Smooth muscle cell (in vitro differentiated cells): ENCODE measurements at regions not wholly inside any gene's neighbourhood (a gene's known extent, or its start where the extent isn't known, plus 50 kb on each side); places are given as distances from the start of the nearest gene placed in this dataset.
A peak's percentile ranks its signal among the peaks of the same experiment; 100 is the strongest.

Experiments used
- DNase-seq: peaks from one replicate; lab custom pipeline; 2025; ENCODE audit not compliant: unreplicated experiment; lab: John Stamatoyannopoulos, UW
- H2AFZ ChIP-seq: fragments of 200-600 bp; sonication (generic); 2 replicates; pipeline ENCODE4 v1.6.0; 2016; ENCODE audit warnings: antibody characterized with exemption, low read depth, mild to moderate bottlenecking
- H3F3A ChIP-seq: fragments of 200-600 bp; sonication (generic); 2 replicates; pipeline ENCODE4 v1.6.0; 2017; ENCODE audit warnings: antibody characterized with exemption, low read depth
- H3K27ac ChIP-seq: fragments of 200-600 bp; sonication (generic); 2 replicates; pipeline ENCODE4 v1.5.1; 2016; ENCODE audit warnings: low read depth, mild to moderate bottlenecking
- H3K27me3 ChIP-seq: fragments of 200-600 bp; sonication (generic); 2 replicates; pipeline ENCODE4 v1.6.1; 2016; ENCODE audit warnings: low read depth, mild to moderate bottlenecking
- H3K36me3 ChIP-seq: fragments of 200-600 bp; sonication (generic); 2 replicates; pipeline ENCODE4 v1.5.1; 2016; ENCODE audit warnings: low read depth
- H3K4me1 ChIP-seq: fragments of 200-600 bp; sonication (generic); 2 replicates; pipeline ENCODE4 v1.5.1; 2016; ENCODE audit warnings: low read depth
- H3K4me2 ChIP-seq: fragments of 200-600 bp; sonication (generic); 2 replicates; pipeline ENCODE4 v1.6.0; 2016; ENCODE audit warnings: mild to moderate bottlenecking
- H3K4me3 ChIP-seq: fragments of 200-600 bp; sonication (generic); 2 replicates; pipeline ENCODE4 v1.5.1; 2016; ENCODE audit warnings: mild to moderate bottlenecking
- H3K79me2 ChIP-seq: fragments of 200-600 bp; sonication (generic); 2 replicates; pipeline ENCODE4 v1.6.0; 2016; ENCODE audit warnings: low read depth, mild to moderate bottlenecking
- H3K9ac ChIP-seq: fragments of 200-600 bp; sonication (generic); 2 replicates; pipeline ENCODE4 v1.6.0; 2016; ENCODE audit warnings: low read depth
- H3K9me3 ChIP-seq: fragments of 200-600 bp; sonication (generic); replicated peaks from 2 replicates; pipeline ENCODE4 v1.5.1; 2016; ENCODE audit warnings: low read depth
- H4K20me1 ChIP-seq: fragments of 200-600 bp; sonication (generic); 2 replicates; pipeline ENCODE4 v1.6.0; 2016; ENCODE audit warnings: low read depth
- CTCF ChIP-seq: fragments of 200-600 bp; sonication (generic); IDR thresholded peaks from 2 replicates; pipeline ENCODE4 v1.5.1; 2017; ENCODE audit warnings: borderline replicate concordance, mild to moderate bottlenecking, antibody characterized with exemption; ENCODE audit not compliant: insufficient read depth, poor library complexity, severe bottlenecking
- WGBS: methylation state at CpG from one replicate; pipeline ENCODE4 v1.1.7; 2016; ENCODE audit warnings: low lambda C conversion rate; 5-methylcytosine and 5-hydroxymethylcytosine counted together

GRCh38 chrX:131630534-131630933, 86.7 kb downstream of the OR13H1 start:
- Histone ChIP-seq H3K27ac (no peak overlapping the region), H3F3A (no peaks in the 10 kb centered on the region), H3K9ac (no peak overlapping the region), H3K79me2 (no peaks in the 10 kb centered on the region), H4K20me1 (no peaks in the 10 kb centered on the region), H3K36me3 (no peaks in the 10 kb centered on the region), H3K27me3 (peaks cover 5% of the 10 kb centered on the region), H3K4me1 (no peaks in the 10 kb centered on the region), H2AFZ (no peak overlapping the region), H3K4me3 (no peak overlapping the region), H3K4me2 (no peak overlapping the region), H3K9me3 (no peaks in the 10 kb centered on the region)
- no peak for TF ChIP-seq CTCF
- 76% methylated on average over 8 of the region's 8 CpGs for WGBS
- DNase-seq, result no peak

- H4K20me1 ChIP-seq, result no peaks in the 10 kb centered on the region
- peak; percentile 69 for TF ChIP-seq CTCF
- no peaks in the 10 kb centered on the region for H3F3A ChIP-seq
- H3K9me3 ChIP-seq, result no peaks in the 10 kb centered on the region
- H3K4me2 ChIP-seq, result no peak overlapping the region
- WGBS, result 68% methylated on average over 13 of the region's 13 CpGs
- no peak overlapping the region for H3K9ac ChIP-seq
- no peaks in the 10 kb centered on the region for H3K79me2 ChIP-seq
- no peaks in the 10 kb centered on the region for H3K27me3 ChIP-seq
- no peaks in the 10 kb centered on the region for H3K4me1 ChIP-seq
- H3K4me3 ChIP-seq, result no peak overlapping the region
- peak; percentile 0 for DNase-seq
- no peak overlapping the region for H3K27ac ChIP-seq
- no peaks in the 10 kb centered on the region for H3K36me3 ChIP-seq
- H2AFZ ChIP-seq, result no peak overlapping the region
Measured at GRCh38 chrX:131633285-131633917, 89.5 kb downstream of the OR13H1 start.

- Histone ChIP-seq H3K9me3 (no peaks in the 10 kb centered on the region), H3K4me2 (no peak overlapping the region), H3K27ac (no peak overlapping the region), H3K79me2 (no peaks in the 10 kb centered on the region), H3F3A (no peaks in the 10 kb centered on the region), H3K36me3 (no peaks in the 10 kb centered on the region), H3K9ac (no peak overlapping the region), H3K4me3 (no peak overlapping the region), H4K20me1 (no peaks in the 10 kb centered on the region), H3K27me3 (no peaks in the 10 kb centered on the region), H3K4me1 (no peaks in the 10 kb centered on the region), H2AFZ (no peak overlapping the region)
- DNase-seq, result no peak
- no peak for TF ChIP-seq CTCF
- WGBS, result 82% methylated on average over 1 of the region's 1 CpG
Measured at GRCh38 chrX:131634900-131635299, 91.0 kb downstream of the OR13H1 start.

GRCh38 chrX:131646106-131646505, 102.2 kb downstream of the OR13H1 start:
- no peaks in the 10 kb centered on the region for H3K36me3 ChIP-seq
- H2AFZ ChIP-seq, result no peak overlapping the region
- H3K9ac ChIP-seq, result no peak overlapping the region
- no peaks in the 10 kb centered on the region for H4K20me1 ChIP-seq
- no peaks in the 10 kb centered on the region for H3F3A ChIP-seq
- no peaks in the 10 kb centered on the region for H3K79me2 ChIP-seq
- no peak overlapping the region for H3K4me2 ChIP-seq
- DNase-seq, result no peak
- no peaks in the 10 kb centered on the region for H3K4me1 ChIP-seq
- no peaks in the 10 kb centered on the region for H3K27me3 ChIP-seq
- no peak for TF ChIP-seq CTCF
- no peak overlapping the region for H3K27ac ChIP-seq
- H3K4me3 ChIP-seq, result no peak overlapping the region
- H3K9me3 ChIP-seq, result no peaks in the 10 kb centered on the region
- 77% methylated on average over 1 of the region's 1 CpG for WGBS
